OCI-LY3 (cell line): ENCODE measurements at regions not wholly inside any gene's neighbourhood (a gene's known extent, or its start where the extent isn't known, plus 50 kb on each side); places are given as distances from the start of the nearest gene placed in this dataset.

Experiments
- CTCF ChIP-seq: fragments of 200-600, 300-600 bp; sonication (generic); IDR thresholded peaks from 2 replicates; pipeline ENCODE4 v1.5.1; 2014; ENCODE audit warnings: antibody characterized with exemption, low read length, low read depth
- EZH2phosphoT487 ChIP-seq: fragments of 200-600 bp; shearing (Covaris generic); IDR thresholded peaks from 2 replicates; pipeline ENCODE4 v1.6.1; 2018; ENCODE audit warnings: antibody characterized with exemption, mixed run types, low read depth

- no peak for TF ChIP-seq CTCF
- no peak for TF ChIP-seq EZH2phosphoT487
These were observed 140.1 kb downstream of the DSEL start for GRCh38 chr18:67376372-67376771.
